ENCODE measurements at regions not wholly inside any gene's neighbourhood (a gene's known extent, or its start where the extent isn't known, plus 50 kb on each side); places are given as distances from the start of the nearest gene placed in this dataset.

DNA sequence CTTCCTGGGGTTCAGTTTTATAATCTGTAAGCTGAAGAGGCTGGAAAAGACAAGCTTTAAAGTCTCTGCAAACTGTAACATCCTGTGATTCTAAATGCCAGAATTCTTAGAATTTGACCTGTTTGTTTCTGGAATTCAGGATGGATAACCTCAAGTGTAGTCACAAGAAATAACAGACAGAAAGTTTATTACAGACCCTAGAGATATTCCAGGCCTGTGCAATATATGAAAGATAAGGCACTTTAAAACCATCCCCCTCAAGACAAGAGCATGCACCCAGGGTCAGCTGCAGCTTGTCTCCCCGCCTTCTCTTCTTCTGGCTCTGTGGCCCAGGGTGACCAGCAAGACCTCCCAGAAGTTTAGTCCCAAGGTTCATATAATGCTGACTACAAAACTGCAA lies 298.7 kb upstream of the ACVR2A start:
- TF ChIP-seq, protein P1, sequence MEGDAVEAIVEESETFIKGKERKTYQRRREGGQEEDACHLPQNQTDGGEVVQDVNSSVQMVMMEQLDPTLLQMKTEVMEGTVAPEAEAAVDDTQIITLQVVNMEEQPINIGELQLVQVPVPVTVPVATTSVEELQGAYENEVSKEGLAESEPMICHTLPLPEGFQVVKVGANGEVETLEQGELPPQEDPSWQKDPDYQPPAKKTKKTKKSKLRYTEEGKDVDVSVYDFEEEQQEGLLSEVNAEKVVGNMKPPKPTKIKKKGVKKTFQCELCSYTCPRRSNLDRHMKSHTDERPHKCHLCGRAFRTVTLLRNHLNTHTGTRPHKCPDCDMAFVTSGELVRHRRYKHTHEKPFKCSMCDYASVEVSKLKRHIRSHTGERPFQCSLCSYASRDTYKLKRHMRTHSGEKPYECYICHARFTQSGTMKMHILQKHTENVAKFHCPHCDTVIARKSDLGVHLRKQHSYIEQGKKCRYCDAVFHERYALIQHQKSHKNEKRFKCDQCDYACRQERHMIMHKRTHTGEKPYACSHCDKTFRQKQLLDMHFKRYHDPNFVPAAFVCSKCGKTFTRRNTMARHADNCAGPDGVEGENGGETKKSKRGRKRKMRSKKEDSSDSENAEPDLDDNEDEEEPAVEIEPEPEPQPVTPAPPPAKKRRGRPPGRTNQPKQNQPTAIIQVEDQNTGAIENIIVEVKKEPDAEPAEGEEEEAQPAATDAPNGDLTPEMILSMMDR (conservative IDR thresholded peaks at IDR 0.05; ENCODE audit: low read depth, low read length): no peak
- no peak for TF ChIP-seq EZH2 (IDR thresholded peaks at IDR 0.05; ENCODE audit: borderline replicate concordance, low read depth, low read length, poor library complexity, severe bottlenecking)
